ENCODE measurements at regions not wholly inside any gene's neighbourhood (a gene's known extent, or its start where the extent isn't known, plus 50 kb on each side); places are given as distances from the start of the nearest gene placed in this dataset.

DNA sequence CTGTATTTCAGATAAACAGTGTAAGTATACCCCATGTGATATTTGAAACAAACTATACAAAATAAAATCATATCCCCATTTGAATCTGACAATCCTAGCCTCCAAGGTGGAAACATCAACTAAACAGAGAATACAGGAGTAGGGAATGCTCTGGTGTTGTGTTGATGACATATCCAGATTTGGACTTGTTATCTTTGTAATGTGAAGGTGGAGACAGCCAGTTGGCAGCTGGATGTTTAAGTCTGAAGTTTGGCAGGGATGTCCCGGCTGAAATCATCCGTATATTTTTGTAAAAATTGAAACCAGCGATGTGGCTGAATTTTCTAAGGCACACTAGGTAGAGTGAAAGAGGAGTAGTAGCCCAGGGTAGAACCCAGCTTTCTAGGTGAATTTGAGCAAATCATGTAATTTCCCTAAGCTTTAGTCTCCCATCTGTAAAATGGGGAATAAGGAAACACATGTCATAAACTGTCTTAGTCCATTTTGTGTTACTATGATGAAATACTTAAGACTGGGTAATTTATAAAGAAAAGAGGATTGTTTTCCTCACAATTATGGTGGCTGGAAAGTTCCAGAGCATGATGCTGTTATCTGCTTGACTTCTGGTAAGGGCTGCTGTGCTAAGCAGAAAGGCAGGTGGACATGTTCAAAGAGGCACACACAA is 246.6 kb upstream of the APCDD1 start:
- H3K4me3 ChIP-seq (ENCODE audit: low read depth, low read length) = no peak overlapping the region
- TF ChIP-seq ZNF768 (tag by site-specific recombination; IDR thresholded peaks at IDR 0.05) (no peak), TRIM28 (IDR thresholded peaks at IDR 0.05; ENCODE audit: borderline replicate concordance, low read length) (no peak), ZFP3 (tag by site-specific recombination; IDR thresholded peaks at IDR 0.05; ENCODE audit: low read depth) (no peak), ZNF366 (tag by site-specific recombination; conservative IDR thresholded peaks at IDR 0.05) (no peak), ZNF677 (tag by site-specific recombination; IDR thresholded peaks at IDR 0.05) (no peak), KLF7 (tag by site-specific recombination; IDR thresholded peaks at IDR 0.05; ENCODE audit: borderline replicate concordance) (no peak), ZNF785 (tag by site-specific recombination; IDR thresholded peaks at IDR 0.05) (no peak), ZNF596 (tag by site-specific recombination; IDR thresholded peaks at IDR 0.05) (no peak), ZNF837 (tag by site-specific recombination; IDR thresholded peaks at IDR 0.05) (no peak)
- TF ChIP-seq, protein P1, sequence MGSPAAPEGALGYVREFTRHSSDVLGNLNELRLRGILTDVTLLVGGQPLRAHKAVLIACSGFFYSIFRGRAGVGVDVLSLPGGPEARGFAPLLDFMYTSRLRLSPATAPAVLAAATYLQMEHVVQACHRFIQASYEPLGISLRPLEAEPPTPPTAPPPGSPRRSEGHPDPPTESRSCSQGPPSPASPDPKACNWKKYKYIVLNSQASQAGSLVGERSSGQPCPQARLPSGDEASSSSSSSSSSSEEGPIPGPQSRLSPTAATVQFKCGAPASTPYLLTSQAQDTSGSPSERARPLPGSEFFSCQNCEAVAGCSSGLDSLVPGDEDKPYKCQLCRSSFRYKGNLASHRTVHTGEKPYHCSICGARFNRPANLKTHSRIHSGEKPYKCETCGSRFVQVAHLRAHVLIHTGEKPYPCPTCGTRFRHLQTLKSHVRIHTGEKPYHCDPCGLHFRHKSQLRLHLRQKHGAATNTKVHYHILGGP (tag by site-specific recombination; IDR thresholded peaks at IDR 0.05) = no peak
- H3K36me3 ChIP-seq (ENCODE audit: control insufficient read depth in 2 of 2, insufficient read depth in 1 of 2, low read length in 2 of 2) = no peaks in the 10 kb centered on the region
- H3K27ac ChIP-seq (ENCODE audit: extremely low read depth, low read depth, low read length) = no peak overlapping the region
- CTCF ChIA-PET = no interaction called here
- POLR2A ChIA-PET = no interaction called here
- peaks cover 4% of the 10 kb centered on the region; the same call in 1 of the 2 replicates for H3K4me1 ChIP-seq (ENCODE audit: control insufficient read depth, insufficient read depth, low read length)
- no peaks in the 10 kb centered on the region for H3K9me3 ChIP-seq (ENCODE audit: control insufficient read depth, insufficient read depth, low read depth, low read length)

DNA sequence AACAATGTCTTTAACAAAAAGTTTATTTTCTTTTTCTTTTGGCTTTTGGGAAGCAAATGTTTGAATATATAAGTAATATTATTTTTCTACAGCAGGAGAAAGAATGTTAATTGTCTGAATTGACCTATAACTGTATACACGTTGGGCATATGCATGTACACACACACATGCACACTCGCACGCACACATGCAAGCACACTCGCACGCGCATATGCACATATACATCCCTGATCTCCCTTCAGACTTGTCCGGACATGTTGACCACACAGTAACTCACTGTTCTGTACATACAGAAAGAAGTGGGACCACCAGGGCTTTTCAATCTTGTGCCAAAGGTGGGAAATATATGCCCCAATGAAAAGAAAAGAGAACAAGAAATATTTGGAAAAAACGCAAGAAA is 245.1 kb upstream of the APCDD1 start:
- TF ChIP-seq, protein P2, sequence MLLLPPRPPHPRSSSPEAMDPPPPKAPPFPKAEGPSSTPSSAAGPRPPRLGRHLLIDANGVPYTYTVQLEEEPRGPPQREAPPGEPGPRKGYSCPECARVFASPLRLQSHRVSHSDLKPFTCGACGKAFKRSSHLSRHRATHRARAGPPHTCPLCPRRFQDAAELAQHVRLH (tag by site-specific recombination; IDR thresholded peaks at IDR 0.05) = no peak
- TF ChIP-seq, protein P1 (tag by site-specific recombination; IDR thresholded peaks at IDR 0.05) = no peak
- no peak for TF ChIP-seq ZNF48 (tag by site-specific recombination; IDR thresholded peaks at IDR 0.05)
- TF ChIP-seq, protein P3, sequence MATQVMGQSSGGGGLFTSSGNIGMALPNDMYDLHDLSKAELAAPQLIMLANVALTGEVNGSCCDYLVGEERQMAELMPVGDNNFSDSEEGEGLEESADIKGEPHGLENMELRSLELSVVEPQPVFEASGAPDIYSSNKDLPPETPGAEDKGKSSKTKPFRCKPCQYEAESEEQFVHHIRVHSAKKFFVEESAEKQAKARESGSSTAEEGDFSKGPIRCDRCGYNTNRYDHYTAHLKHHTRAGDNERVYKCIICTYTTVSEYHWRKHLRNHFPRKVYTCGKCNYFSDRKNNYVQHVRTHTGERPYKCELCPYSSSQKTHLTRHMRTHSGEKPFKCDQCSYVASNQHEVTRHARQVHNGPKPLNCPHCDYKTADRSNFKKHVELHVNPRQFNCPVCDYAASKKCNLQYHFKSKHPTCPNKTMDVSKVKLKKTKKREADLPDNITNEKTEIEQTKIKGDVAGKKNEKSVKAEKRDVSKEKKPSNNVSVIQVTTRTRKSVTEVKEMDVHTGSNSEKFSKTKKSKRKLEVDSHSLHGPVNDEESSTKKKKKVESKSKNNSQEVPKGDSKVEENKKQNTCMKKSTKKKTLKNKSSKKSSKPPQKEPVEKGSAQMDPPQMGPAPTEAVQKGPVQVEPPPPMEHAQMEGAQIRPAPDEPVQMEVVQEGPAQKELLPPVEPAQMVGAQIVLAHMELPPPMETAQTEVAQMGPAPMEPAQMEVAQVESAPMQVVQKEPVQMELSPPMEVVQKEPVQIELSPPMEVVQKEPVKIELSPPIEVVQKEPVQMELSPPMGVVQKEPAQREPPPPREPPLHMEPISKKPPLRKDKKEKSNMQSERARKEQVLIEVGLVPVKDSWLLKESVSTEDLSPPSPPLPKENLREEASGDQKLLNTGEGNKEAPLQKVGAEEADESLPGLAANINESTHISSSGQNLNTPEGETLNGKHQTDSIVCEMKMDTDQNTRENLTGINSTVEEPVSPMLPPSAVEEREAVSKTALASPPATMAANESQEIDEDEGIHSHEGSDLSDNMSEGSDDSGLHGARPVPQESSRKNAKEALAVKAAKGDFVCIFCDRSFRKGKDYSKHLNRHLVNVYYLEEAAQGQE (tag by site-specific recombination; IDR thresholded peaks at IDR 0.05) = no peak
- no peak for TF ChIP-seq ZNF530 (tag by site-specific recombination; IDR thresholded peaks at IDR 0.05; ENCODE audit: low read depth)
- no peak for TF ChIP-seq ZNF202 (tag by site-specific recombination; IDR thresholded peaks at IDR 0.05; ENCODE audit: borderline replicate concordance)
- no peak for TF ChIP-seq ZSCAN30 (tag by site-specific recombination; IDR thresholded peaks at IDR 0.05)
- ChIA-PET POLR2A (no interaction called here), CTCF (no interaction called here)
- no peaks in the 10 kb centered on the region for H3K4me1 ChIP-seq (ENCODE audit: control insufficient read depth, insufficient read depth, low read length)
- no peak overlapping the region for H3K27ac ChIP-seq (ENCODE audit: extremely low read depth, low read depth, low read length)
- no peak overlapping the region for H3K4me3 ChIP-seq (ENCODE audit: low read depth, low read length)
- no peaks in the 10 kb centered on the region for H3K36me3 ChIP-seq (ENCODE audit: control insufficient read depth in 2 of 2, insufficient read depth in 1 of 2, low read length in 2 of 2)
- H3K9me3 ChIP-seq (ENCODE audit: control insufficient read depth, insufficient read depth, low read depth, low read length) = no peaks in the 10 kb centered on the region
